ENCODE measurements at regions not wholly inside any gene's neighbourhood (a gene's known extent, or its start where the extent isn't known, plus 50 kb on each side); places are given as distances from the start of the nearest gene placed in this dataset.
"Not testable (repeated sequence)": the region's sequence is repeated elsewhere in the genome, so short reads cannot be mapped to it uniquely, and the experiment has no call there.

DNA sequence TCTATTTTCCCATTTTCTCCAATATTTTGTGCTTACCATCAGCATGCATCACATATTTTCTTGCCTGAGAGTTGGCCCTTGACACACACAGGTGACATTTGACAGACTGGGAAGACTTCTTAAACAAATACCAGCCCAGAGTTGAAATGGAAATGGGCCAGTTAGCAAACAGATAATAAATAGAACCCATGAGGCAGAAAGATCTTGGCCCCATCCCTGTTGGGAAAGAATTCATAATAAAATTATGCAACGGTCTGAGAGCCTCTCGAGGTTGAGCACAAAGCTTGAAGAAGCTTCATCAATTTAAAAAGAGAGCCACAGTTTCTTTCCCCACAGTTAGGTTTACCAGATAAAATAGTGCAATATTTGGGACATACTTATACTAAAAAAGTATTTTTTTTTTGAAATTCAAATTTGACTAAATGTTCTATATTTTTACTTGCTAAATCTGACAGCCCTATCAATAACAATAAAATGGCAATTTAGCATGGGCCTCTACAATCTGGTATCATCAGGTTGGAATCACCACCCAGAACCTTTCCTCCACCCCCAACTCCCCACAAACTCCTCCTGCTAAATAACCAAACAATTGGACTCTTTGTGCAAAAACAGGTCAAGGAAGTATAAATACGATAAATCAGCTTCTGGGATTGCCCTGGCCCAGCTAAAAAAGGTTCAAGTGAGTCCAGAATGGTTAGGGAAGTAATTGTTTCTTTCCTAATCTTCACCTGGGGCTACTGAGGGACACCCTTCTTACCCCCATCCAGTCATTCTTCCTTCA, 129.8 kb downstream of the CD164 start:
- no peak for DNase-seq (ENCODE audit: low read depth)
- Histone ChIP-seq H3K4me3 (ENCODE audit: low read length) (no peak overlapping the region), H3K27me3 (replicated peaks; ENCODE audit: control insufficient read depth, insufficient read depth, low read length) (no peaks in the 10 kb centered on the region), H3K36me3 (ENCODE audit: control insufficient read depth, insufficient read depth, low read length, severe bottlenecking) (no peaks in the 10 kb centered on the region), H3K4me1 (ENCODE audit: control insufficient read depth, insufficient read depth, low read length) (peaks cover 49% of the 10 kb centered on the region), H3K9me3 (ENCODE audit: control insufficient read depth, low read length) (no peaks in the 10 kb centered on the region), H3K9ac (ENCODE audit: low read length) (peak overlapping the region; percentile 74)

DNA sequence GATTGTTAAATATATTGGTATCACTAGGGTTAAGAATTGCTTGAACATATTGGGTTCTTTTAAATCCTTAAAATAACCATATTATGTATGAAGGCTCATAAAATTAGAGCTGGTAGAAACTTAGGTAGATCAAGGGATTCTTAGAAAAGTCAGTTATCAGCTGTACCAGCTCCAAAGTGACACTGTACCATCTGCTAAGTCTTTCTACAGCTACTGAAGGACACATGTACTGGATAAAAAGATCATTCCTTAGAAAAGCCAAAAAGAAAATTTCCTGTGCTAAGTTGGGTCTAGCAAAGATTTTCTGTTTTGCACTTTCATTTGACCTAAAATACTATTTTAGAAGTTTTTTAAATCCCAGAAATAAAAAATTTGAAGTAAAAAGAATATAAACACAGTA, 130.4 kb downstream of the CD164 start:
- DNase-seq (ENCODE audit: low read depth) = no peak

DNA sequence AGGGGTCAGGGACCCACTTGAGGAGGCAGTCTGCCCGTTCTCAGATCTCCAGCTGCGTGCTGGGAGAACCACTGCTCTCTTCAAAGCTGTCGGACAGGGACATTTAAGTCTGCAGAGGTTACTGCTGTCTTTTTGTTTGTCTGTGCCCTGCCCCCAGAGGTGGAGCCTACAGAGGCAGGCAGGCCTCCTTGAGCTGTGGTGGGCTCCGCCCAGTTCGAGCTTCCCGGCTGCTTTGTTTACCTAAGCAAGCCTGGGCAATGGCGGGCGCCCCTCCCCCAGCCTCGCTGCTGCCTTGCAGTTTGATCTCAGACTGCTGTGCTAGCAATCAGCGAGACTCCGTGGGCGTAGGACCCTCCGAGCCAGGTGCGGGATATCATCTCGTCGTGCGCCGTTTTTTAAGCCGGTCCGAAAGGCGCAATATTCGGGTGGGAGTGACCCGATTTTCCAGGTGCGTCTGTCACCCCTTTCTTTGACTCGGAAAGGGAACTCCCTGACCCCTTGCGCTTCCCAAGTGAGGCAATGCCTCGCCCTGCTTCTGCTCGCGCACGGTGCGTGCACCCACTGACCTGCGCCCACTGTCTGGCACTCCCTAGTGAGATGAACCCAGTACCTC, 131.6 kb downstream of the CD164 start:
- H3K9ac ChIP-seq (ENCODE audit: low read length); H3K9me3 ChIP-seq (ENCODE audit: control insufficient read depth, low read length); H3K27me3 ChIP-seq (replicated peaks; ENCODE audit: control insufficient read depth, insufficient read depth, low read length); DNase-seq (ENCODE audit: low read depth); H3K36me3 ChIP-seq (ENCODE audit: control insufficient read depth, insufficient read depth, low read length, severe bottlenecking); H3K4me3 ChIP-seq (ENCODE audit: low read length): not testable (repeated sequence)
- peaks cover 42% of the 10 kb centered on the region for H3K4me1 ChIP-seq (ENCODE audit: control insufficient read depth, insufficient read depth, low read length)

More for the DNA sequence above, 130.4 kb downstream of the CD164 start:
- peak overlapping the region; percentile 74 for H3K9ac ChIP-seq (ENCODE audit: low read length)
- no peaks in the 10 kb centered on the region for H3K27me3 ChIP-seq (replicated peaks; ENCODE audit: control insufficient read depth, insufficient read depth, low read length)
- H3K36me3 ChIP-seq (ENCODE audit: control insufficient read depth, insufficient read depth, low read length, severe bottlenecking) = no peaks in the 10 kb centered on the region
- no peaks in the 10 kb centered on the region for H3K9me3 ChIP-seq (ENCODE audit: control insufficient read depth, low read length)
- peaks cover 49% of the 10 kb centered on the region for H3K4me1 ChIP-seq (ENCODE audit: control insufficient read depth, insufficient read depth, low read length)
- H3K4me3 ChIP-seq (ENCODE audit: low read length) = no peak overlapping the region

DNA sequence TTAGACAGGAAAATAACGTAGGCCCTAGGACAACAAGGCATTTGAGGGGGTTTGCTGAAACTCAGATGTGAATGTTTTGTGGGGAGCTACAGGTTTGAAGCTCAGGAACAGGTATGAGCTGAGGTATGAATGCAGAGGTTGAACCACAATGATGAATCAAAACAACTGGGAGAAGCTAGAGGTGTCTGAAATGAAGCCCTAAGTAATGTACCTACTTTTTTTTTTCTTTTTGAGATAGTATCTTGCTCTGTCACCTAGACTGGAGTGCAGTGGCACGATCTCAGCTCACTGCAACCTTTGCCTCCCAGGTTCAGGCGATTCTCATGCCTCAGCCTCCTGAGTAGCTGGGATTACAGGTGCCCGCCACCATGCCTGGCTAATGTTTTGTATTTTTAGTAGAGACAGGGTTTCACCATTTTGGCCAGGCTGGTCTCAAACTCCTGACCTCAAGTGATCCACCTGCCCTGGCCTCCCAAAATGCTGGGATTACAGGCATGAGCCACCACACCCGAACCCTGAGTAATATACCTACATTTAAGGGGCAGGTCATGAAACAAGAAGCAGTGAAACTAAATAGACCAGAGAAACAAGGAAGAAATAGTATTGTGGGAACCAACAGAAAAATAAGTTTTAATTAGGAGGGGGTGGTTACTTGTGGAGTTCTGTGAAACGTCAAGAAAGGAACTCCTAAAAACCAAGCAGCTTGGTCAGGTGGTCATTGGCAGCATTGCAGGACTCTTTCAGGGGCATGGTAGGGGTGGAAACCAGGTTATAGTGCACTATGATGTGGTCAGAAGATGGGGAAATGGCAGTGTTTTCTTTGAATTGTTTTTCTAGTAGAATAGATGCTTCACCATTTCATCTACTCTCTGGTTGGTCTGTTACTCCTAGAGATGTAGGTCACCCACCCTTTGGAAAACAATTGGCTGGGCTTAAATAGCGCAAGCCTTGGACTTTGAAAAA, 138.1 kb downstream of the CD164 start:
- no peak for DNase-seq (ENCODE audit: low read depth)
- Histone ChIP-seq H3K4me3 (ENCODE audit: low read length) (no peak overlapping the region), H3K9ac (ENCODE audit: low read length) (no peak overlapping the region), H3K36me3 (ENCODE audit: control insufficient read depth, insufficient read depth, low read length, severe bottlenecking) (no peaks in the 10 kb centered on the region), H3K27me3 (replicated peaks; ENCODE audit: control insufficient read depth, insufficient read depth, low read length) (no peaks in the 10 kb centered on the region), H3K9me3 (ENCODE audit: control insufficient read depth, low read length) (no peaks in the 10 kb centered on the region), H3K4me1 (ENCODE audit: control insufficient read depth, insufficient read depth, low read length) (peaks cover 40% of the 10 kb centered on the region)

DNA sequence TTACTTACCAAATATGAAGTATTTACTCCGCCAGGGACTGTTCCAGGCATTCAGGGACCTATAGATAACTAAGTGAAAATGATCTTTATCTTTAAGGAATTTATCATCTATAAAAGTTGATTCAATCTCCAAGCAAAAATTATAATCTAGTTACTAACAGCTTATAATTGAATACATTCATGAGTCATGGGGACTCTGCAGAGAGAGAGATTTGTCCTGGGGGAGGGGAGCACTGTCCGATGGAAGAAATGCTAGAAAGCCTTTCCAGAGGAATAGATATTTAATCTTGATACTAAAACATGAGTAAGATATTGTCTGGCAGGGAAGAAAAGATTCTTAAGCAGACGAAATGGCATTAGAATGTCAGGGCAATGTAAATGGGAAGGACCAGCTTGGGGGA, 139.3 kb downstream of the CD164 start:
- no peaks in the 10 kb centered on the region for H3K27me3 ChIP-seq (replicated peaks; ENCODE audit: control insufficient read depth, insufficient read depth, low read length)
- DNase-seq (ENCODE audit: low read depth) = no peak
- no peak overlapping the region for H3K9ac ChIP-seq (ENCODE audit: low read length)
- H3K4me3 ChIP-seq (ENCODE audit: low read length) = no peak overlapping the region
- no peaks in the 10 kb centered on the region for H3K9me3 ChIP-seq (ENCODE audit: control insufficient read depth, low read length)
- peaks cover 53% of the 10 kb centered on the region for H3K4me1 ChIP-seq (ENCODE audit: control insufficient read depth, insufficient read depth, low read length)
- no peaks in the 10 kb centered on the region for H3K36me3 ChIP-seq (ENCODE audit: control insufficient read depth, insufficient read depth, low read length, severe bottlenecking)

DNA sequence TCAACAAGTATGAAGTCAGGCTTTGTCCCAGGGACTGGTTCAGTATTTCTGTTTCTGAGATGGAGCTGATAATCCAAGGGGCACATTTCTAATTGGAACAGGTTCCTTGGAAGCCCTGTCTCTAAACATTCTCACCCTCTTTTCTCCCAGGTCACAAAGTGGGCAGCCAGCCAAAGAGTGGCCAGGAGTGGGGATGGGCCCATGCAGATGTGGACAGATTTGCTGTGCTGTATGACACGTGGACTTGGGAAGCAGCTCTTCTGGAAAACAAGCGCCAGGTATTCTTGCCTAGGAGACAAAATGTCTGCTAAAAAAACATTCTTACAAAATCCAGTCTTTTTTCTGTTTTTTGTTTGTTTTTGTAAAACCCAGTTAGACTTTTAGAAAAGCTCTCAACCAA, 140.2 kb downstream of the CD164 start:
- Histone ChIP-seq H3K4me3 (ENCODE audit: low read length) (no peak overlapping the region), H3K4me1 (ENCODE audit: control insufficient read depth, insufficient read depth, low read length) (peaks cover 62% of the 10 kb centered on the region), H3K36me3 (ENCODE audit: control insufficient read depth, insufficient read depth, low read length, severe bottlenecking) (no peaks in the 10 kb centered on the region), H3K27me3 (replicated peaks; ENCODE audit: control insufficient read depth, insufficient read depth, low read length) (no peaks in the 10 kb centered on the region), H3K9me3 (ENCODE audit: control insufficient read depth, low read length) (no peaks in the 10 kb centered on the region), H3K9ac (ENCODE audit: low read length) (no peak overlapping the region)
- DNase-seq (ENCODE audit: low read depth) = no peak

DNA sequence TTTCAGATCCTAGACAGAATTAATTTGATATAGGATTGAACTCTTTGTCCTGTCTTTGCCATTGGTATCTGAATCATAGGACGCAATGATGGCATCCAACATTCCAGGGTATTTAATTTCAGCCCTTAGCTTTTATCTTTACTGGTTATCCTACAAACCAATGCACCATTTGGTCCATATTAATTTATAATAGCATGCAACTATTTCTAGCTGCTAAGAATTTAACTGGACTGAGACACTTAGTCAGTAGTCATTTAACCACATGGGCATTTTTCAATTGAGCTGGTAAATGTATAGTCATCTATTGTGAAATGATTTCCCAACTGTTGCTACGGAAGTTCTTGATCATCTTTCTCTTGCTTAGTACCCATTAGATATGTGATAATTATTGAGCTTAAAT, 141.1 kb downstream of the CD164 start:
- Histone ChIP-seq H3K9ac (ENCODE audit: low read length) (no peak overlapping the region), H3K36me3 (ENCODE audit: control insufficient read depth, insufficient read depth, low read length, severe bottlenecking) (no peaks in the 10 kb centered on the region), H3K4me3 (ENCODE audit: low read length) (no peak overlapping the region), H3K9me3 (ENCODE audit: control insufficient read depth, low read length) (no peaks in the 10 kb centered on the region), H3K4me1 (ENCODE audit: control insufficient read depth, insufficient read depth, low read length) (peaks cover 70% of the 10 kb centered on the region), H3K27me3 (replicated peaks; ENCODE audit: control insufficient read depth, insufficient read depth, low read length) (no peaks in the 10 kb centered on the region)
- DNase-seq (ENCODE audit: low read depth) = peak; percentile 12

DNA sequence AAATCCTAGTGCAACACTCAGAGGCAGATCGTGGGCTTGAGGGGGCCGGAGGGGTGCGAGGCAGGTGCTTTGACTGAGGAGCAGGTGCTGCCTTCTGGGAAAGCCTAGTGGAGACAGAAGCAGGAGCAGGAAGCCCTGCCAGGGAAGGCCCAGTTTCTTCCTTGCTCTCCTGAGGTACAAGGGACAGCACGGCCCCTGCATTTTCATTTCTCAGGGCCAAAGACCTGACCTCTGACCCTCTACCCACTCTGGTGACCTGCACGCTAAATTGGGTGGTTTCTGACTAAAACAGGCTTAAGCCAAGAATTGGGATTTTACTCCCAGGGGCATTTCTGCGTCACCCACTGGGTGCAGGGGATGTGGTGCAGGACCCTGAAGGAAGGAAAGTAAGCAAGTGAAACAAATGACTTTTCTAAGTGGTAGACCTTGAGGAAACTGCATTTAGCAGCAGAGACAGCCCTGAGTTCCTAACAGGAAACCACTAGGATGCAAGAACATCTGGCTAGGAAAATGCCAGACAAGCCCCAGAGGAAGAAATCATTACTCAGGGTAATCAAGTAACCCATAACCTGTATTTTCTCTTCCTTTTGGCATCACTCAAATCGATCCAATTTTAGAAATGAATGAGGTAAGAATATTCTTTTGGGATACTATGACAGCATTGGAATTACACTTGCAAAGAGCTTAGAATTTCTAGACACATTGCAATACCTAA, 141.7 kb downstream of the CD164 start:
- no peaks in the 10 kb centered on the region for H3K9me3 ChIP-seq (ENCODE audit: control insufficient read depth, low read length)
- peaks cover 77% of the 10 kb centered on the region for H3K4me1 ChIP-seq (ENCODE audit: control insufficient read depth, insufficient read depth, low read length)
- peak overlapping the region; percentile 50 for H3K9ac ChIP-seq (ENCODE audit: low read length)
- no peaks in the 10 kb centered on the region for H3K27me3 ChIP-seq (replicated peaks; ENCODE audit: control insufficient read depth, insufficient read depth, low read length)
- no peaks in the 10 kb centered on the region for H3K36me3 ChIP-seq (ENCODE audit: control insufficient read depth, insufficient read depth, low read length, severe bottlenecking)
- no peak for DNase-seq (ENCODE audit: low read depth)
- H3K4me3 ChIP-seq (ENCODE audit: low read length) = no peak overlapping the region

DNA sequence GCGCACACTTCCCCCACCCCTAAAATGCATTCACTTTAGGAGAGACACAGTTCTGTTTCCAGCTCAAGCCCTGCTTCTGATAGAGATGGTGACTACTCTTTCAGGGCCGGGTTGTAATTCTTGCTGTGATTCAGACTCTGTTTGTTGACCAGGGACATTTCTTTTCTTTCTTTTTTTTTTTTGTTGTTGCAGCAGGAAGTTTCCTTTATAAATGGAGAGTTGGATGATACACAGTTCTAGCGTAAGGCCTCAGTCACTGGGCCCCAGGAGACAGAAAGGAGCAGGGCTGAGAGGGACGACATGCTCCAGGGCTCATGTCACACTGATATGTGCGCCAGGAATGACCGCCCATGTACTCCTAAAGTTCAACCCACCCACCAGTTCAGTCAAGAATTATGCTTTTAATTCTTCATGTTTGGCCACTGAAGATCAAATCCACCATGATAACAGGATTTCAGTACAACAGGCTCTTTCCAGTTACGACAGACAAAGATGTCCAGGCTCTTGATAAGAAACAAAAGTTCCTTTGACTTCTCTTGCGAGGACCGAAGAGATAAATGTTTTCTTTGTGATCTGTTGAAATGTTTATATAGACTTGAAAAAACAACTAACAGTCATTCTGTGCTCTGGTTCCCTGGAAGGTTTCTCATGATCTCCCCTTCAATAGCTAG, 142.5 kb downstream of the CD164 start:
- Histone ChIP-seq H3K9me3 (ENCODE audit: control insufficient read depth, low read length) (no peaks in the 10 kb centered on the region), H3K36me3 (ENCODE audit: control insufficient read depth, insufficient read depth, low read length, severe bottlenecking) (no peaks in the 10 kb centered on the region), H3K9ac (ENCODE audit: low read length) (peak overlapping the region; percentile 50), H3K4me1 (ENCODE audit: control insufficient read depth, insufficient read depth, low read length) (peaks cover 78% of the 10 kb centered on the region), H3K27me3 (replicated peaks; ENCODE audit: control insufficient read depth, insufficient read depth, low read length) (no peaks in the 10 kb centered on the region), H3K4me3 (ENCODE audit: low read length) (no peak overlapping the region)
- DNase-seq (ENCODE audit: low read depth) = peak; percentile 10

DNA sequence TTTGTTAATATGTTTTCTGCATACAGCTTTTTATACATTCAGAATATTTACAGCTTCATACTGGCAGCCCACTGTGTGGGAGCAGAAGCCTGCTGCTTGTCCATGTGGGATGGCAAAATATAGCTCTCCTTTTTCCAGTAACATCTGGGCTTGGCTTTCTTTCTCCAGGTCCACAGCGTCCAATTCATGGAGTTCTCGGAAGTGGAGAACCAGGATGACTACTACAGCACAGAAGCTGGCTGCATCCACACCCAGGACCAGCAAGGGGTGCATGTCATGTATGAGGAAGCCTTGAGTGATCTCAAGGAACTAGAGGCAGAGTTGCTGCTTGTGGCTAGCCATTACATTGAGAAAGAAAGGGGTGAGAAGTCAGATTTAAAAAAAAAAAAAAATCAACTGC, 143.1 kb downstream of the CD164 start:
- Histone ChIP-seq H3K9me3 (ENCODE audit: control insufficient read depth, low read length) (no peaks in the 10 kb centered on the region), H3K27me3 (replicated peaks; ENCODE audit: control insufficient read depth, insufficient read depth, low read length) (no peaks in the 10 kb centered on the region), H3K9ac (ENCODE audit: low read length) (peak overlapping the region; percentile 50), H3K4me1 (ENCODE audit: control insufficient read depth, insufficient read depth, low read length) (peaks cover 78% of the 10 kb centered on the region), H3K36me3 (ENCODE audit: control insufficient read depth, insufficient read depth, low read length, severe bottlenecking) (no peaks in the 10 kb centered on the region), H3K4me3 (ENCODE audit: low read length) (no peak overlapping the region)
- no peak for DNase-seq (ENCODE audit: low read depth)

Measured in adipocyte (in vitro differentiated cells).